A673 (cell line): ENCODE measurements at regions not wholly inside any gene's neighbourhood (a gene's known extent, or its start where the extent isn't known, plus 50 kb on each side); places are given as distances from the start of the nearest gene placed in this dataset.

Source experiments
- CTCF ChIP-seq: fragments of 300-800, 200-600 bp; sonication (generic); conservative IDR thresholded peaks from 2 replicates; pipeline ENCODE4 v1.5.1; 2017; ENCODE audit warnings: low read depth, mild to moderate bottlenecking, antibody characterized with exemption, low read length, moderate library complexity, mixed read lengths
- EZH2 ChIP-seq: fragments of 200-600 bp; sonication (generic); IDR thresholded peaks from 2 replicates; pipeline ENCODE4 v1.6.1; 2017; ENCODE audit warnings: borderline replicate concordance, low read depth, mild to moderate bottlenecking, mixed read lengths, antibody characterized with exemption, low read length; ENCODE audit not compliant: poor library complexity, severe bottlenecking

DNA sequence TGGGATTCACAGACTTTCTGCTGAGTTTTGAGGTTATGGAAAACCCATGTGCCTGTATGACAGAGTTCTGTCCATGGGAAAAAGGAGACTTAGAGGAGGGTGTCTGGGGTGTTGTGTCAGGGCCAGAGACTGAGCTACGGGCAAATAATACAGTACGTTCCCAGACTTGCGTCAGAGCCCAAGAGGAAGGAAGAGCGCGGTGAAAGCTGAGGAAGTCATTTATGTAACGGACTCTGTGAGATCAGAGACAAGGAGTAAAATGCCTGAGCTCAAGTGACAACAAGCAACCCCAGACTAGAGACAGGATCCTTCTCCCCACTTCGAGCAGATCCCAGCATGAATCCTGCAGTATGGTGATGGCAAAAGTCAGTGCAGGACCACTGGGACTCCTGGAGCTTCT is 368.6 kb upstream of the MCTP2 start:
- TF ChIP-seq CTCF (no peak), EZH2 (no peak)
